Panc1 (cell line): ENCODE measurements at regions not wholly inside any gene's neighbourhood (a gene's known extent, or its start where the extent isn't known, plus 50 kb on each side); places are given as distances from the start of the nearest gene placed in this dataset.

ENCODE experiments used
- POLR2AphosphoS5 ChIP-seq: IDR thresholded peaks from 2 replicates; pipeline ENCODE4 v1.6.1; 2012; ENCODE audit warnings: mild to moderate bottlenecking, low read depth, low read length, moderate library complexity
- REST ChIP-seq, 2 experiments: IDR thresholded peaks; 2 replicates each; pipeline ENCODE4 v1.6.1; 2011 to 2012; ENCODE audit warnings: low read depth in 2 of 2, control low read depth in 1 of 2, low read length in 1 of 2, mild to moderate bottlenecking in 1 of 2, moderate library complexity in 1 of 2; ENCODE audit not compliant: insufficient read depth in 1 of 2
- SIN3A ChIP-seq: IDR thresholded peaks from 2 replicates; pipeline ENCODE4 v1.6.1; 2012; ENCODE audit warnings: low read depth, mild to moderate bottlenecking, low read length, moderate library complexity, borderline replicate concordance; ENCODE audit not compliant: insufficient read depth
- TCF7L2 ChIP-seq: IDR thresholded peaks from 2 replicates; pipeline ENCODE4 v1.6.1; 2011; ENCODE audit warnings: mild to moderate bottlenecking, low read depth, low read length, inconsistent platforms
- TF ChIP-seq, protein P1 (sequence below): fragments of 450-650 bp; IDR thresholded peaks from 2 replicates; pipeline ENCODE4 v1.5.1; 2017; ENCODE audit warnings: mild to moderate bottlenecking

DNA sequence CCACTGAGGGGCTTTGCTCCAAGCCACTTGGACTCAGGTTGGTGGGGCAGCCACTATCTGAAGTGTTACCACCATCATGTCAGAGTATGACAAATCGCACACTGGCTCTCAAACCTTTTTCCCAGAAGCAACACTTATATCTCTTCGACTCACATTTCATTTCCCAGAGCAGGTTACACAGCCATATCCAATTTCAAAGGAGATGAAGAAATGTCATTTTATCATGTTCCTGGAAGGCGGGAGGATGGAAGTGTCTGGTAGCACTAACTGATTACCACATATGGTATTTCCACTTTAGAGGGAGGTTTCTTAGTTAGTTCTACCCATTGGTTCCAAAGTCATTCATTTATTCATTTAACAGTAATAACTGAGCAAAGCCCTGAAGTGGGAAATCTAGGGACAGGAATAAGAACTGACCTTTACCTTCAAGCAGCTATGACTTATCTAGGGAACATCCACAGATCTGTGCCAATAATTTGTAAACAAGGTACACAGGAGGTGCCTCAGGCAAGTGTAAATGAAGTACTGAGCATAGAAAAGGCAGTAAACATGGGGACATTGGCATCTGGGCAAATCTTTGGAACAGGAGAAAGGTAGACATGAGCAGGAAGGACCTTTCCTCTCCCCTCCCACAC is 54.9 kb upstream of the LRRC55 start:
- TF ChIP-seq REST (IDR thresholded peaks at IDR 0.05; ENCODE audit: insufficient read depth in 1 of 2, low read depth in 2 of 2, low read length in 1 of 2) (no peak), SIN3A (no peak), POLR2AphosphoS5 (no peak), TCF7L2 (no peak)
- TF ChIP-seq, protein P1, sequence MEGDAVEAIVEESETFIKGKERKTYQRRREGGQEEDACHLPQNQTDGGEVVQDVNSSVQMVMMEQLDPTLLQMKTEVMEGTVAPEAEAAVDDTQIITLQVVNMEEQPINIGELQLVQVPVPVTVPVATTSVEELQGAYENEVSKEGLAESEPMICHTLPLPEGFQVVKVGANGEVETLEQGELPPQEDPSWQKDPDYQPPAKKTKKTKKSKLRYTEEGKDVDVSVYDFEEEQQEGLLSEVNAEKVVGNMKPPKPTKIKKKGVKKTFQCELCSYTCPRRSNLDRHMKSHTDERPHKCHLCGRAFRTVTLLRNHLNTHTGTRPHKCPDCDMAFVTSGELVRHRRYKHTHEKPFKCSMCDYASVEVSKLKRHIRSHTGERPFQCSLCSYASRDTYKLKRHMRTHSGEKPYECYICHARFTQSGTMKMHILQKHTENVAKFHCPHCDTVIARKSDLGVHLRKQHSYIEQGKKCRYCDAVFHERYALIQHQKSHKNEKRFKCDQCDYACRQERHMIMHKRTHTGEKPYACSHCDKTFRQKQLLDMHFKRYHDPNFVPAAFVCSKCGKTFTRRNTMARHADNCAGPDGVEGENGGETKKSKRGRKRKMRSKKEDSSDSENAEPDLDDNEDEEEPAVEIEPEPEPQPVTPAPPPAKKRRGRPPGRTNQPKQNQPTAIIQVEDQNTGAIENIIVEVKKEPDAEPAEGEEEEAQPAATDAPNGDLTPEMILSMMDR: no peak
